Uterus (tissue), 3 donors: ENCODE measurements at regions not wholly inside any gene's neighbourhood (a gene's known extent, or its start where the extent isn't known, plus 50 kb on each side); places are given as distances from the start of the nearest gene placed in this dataset.

Experiments used
- DNase-seq, 2 donors: peaks; one replicate each; pipeline ENCODE4 v3.0.0-alpha.2; 2019 to 2020
- H3K27ac ChIP-seq, 2 donors: fragments of 200-600 bp; sonication (generic); 1 replicate in 1 of 2; 2 replicates in 1 of 2; pipeline ENCODE4 v1.5.1; 2016 to 2018
- H3K27me3 ChIP-seq, 2 donors: fragments of 200-600 bp; sonication (generic); one replicate each; pipeline ENCODE4 v1.5.1; 2018 to 2019; ENCODE audit warnings: control low read depth in 1 of 2
- H3K36me3 ChIP-seq, 2 donors: fragments of 200-600 bp; sonication (generic); one replicate each; pipeline ENCODE4 v1.5.1; 2019; ENCODE audit warnings: control low read depth in 1 of 2
- H3K4me1 ChIP-seq, 2 donors: fragments of 200-600 bp; sonication (generic); one replicate each; pipeline ENCODE4 v1.5.1; 2018 to 2019; ENCODE audit warnings: control low read depth in 1 of 2
- H3K4me3 ChIP-seq, 2 donors: fragments of 200-600 bp; sonication (generic); 1 replicate in 1 of 2; 2 replicates in 1 of 2; pipeline ENCODE4 v1.5.1; 2018 to 2019; ENCODE audit warnings: mild to moderate bottlenecking in 1 of 2
- H3K9me3 ChIP-seq, 2 donors: fragments of 200-600 bp; sonication (generic); one replicate each; pipeline ENCODE4 v1.5.1; 2019; ENCODE audit warnings: control low read depth in 1 of 2
- POLR2A ChIP-seq, 2 donors: fragments of 450-650 bp; IDR thresholded peaks; one replicate each; pipeline ENCODE4 v1.6.1; 2016; ENCODE audit warnings: antibody characterized with exemption in 2 of 2, mild to moderate bottlenecking in 1 of 2, moderate library complexity in 1 of 2
- intact Hi-C: fragments of 100-400 bp; cut with DNase I; formaldehyde crosslinking; loops from one replicate; pipeline ENCODE4 v1.15.1; 2023; ENCODE audit warnings: low total_unique reads
- TF ChIP-seq, protein P1 (sequence below), 4 experiments: fragments of 200-600 bp in 2 of 4; fragments of 450-650 bp in 2 of 4; sonication (generic) in 2 of 4; IDR thresholded peaks; one replicate each; pipeline ENCODE4 v1.5.1; 2016 to 2019; ENCODE audit warnings: antibody characterized with exemption in 4 of 4, mild to moderate bottlenecking in 2 of 4, moderate library complexity in 1 of 4
- donor health status: DM: yes; HTN: yes; CAD: no.

DNA sequence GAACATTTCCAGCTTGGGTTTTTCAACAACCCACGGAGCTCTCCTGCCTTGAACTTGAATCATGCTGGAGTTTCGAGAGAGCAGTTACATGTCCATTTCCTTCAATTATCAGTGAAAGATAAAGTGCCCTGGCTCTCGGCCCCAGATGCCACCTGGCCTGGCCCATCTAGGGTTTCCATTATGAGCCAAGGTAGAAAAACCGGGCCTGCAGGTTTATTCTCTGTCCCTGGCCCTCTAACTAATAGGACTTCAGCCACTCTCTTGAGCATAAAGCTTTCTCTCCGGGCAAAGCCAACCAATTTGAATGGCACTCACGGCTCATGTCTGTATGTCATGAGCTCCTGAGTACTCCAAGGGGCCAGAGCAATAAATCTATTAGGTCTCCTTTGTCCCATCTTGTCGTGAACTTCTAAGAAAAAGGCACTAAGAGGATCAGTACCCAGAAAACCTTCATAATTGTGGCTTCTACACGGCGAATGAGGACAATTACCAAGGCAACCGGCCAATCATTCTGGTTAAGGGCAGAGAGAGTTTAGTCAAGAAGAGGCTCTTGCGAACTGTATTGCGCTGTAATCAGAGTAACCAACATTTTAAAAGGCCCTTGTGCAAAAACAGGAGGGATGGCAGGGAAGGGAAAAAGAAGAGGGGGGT is 392.3 kb downstream of the MED13L start:
- DNase-seq, result no peak

DNA sequence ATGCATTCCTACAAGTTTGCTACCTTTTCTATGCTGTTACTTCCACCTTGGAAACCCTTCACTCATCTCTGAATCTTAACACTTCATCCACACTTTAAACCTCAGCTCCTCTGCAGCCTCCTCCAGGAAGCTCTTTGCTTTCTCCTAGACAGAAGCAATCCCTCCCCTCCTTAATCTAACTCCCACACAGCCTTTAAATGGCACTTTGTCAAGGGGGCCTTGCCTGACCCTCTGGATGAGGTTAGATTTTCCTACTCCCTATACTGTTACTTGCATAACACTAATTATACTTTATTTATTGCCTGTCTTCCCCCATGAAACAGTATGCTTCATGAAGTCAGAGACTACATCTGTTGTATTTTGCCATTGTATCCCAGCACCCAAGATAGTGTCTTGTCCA is 394.6 kb downstream of the MED13L start:
- H3K9me3 ChIP-seq, result no peaks in the 10 kb centered on the region
- no peaks in the 10 kb centered on the region for H3K27me3 ChIP-seq
- no peak for DNase-seq
- no peaks in the 10 kb centered on the region for H3K4me1 ChIP-seq
- no peak overlapping the region for H3K27ac ChIP-seq
- intact Hi-C loops, result no loop called here
- no peak for TF ChIP-seq POLR2A (IDR thresholded peaks at IDR 0.05)
- H3K4me3 ChIP-seq, result no peak overlapping the region
- H3K36me3 ChIP-seq, result no peaks in the 10 kb centered on the region

More for the DNA sequence above, 392.3 kb downstream of the MED13L start:
- H3K4me3 ChIP-seq, result no peak overlapping the region
- intact Hi-C loops, result no loop called here
- H3K4me1 ChIP-seq, result no peaks in the 10 kb centered on the region
- no peaks in the 10 kb centered on the region for H3K9me3 ChIP-seq
- no peak overlapping the region for H3K27ac ChIP-seq
- no peaks in the 10 kb centered on the region for H3K27me3 ChIP-seq
- TF ChIP-seq, protein P1, sequence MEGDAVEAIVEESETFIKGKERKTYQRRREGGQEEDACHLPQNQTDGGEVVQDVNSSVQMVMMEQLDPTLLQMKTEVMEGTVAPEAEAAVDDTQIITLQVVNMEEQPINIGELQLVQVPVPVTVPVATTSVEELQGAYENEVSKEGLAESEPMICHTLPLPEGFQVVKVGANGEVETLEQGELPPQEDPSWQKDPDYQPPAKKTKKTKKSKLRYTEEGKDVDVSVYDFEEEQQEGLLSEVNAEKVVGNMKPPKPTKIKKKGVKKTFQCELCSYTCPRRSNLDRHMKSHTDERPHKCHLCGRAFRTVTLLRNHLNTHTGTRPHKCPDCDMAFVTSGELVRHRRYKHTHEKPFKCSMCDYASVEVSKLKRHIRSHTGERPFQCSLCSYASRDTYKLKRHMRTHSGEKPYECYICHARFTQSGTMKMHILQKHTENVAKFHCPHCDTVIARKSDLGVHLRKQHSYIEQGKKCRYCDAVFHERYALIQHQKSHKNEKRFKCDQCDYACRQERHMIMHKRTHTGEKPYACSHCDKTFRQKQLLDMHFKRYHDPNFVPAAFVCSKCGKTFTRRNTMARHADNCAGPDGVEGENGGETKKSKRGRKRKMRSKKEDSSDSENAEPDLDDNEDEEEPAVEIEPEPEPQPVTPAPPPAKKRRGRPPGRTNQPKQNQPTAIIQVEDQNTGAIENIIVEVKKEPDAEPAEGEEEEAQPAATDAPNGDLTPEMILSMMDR (IDR thresholded peaks at IDR 0.05), result no peak
- no peak for TF ChIP-seq POLR2A (IDR thresholded peaks at IDR 0.05)
- no peaks in the 10 kb centered on the region for H3K36me3 ChIP-seq

DNA sequence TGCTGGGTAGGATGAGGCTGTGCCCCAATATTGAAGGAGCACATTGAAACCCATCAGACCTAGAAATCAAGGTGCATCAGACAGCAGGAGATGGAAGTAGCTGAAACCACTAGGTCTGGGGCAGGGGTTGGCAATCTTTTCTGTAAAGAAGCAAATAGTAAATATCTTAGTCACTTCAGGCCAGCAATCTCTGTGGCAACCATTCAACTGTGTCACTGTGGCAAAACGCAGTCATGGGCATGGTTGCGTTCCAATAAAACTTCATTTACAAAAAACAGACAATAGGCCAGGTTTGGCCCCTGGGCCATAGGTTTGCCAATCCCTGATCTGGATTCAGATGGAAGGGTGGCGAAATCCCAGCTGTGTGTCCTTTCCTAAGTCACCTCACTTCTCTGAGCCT is 397.3 kb downstream of the MED13L start:
- Histone ChIP-seq H3K4me1 (no peaks in the 10 kb centered on the region), H3K36me3 (no peaks in the 10 kb centered on the region), H3K9me3 (no peaks in the 10 kb centered on the region), H3K27me3 (no peaks in the 10 kb centered on the region), H3K27ac (no peak overlapping the region), H3K4me3 (no peak overlapping the region)
- intact Hi-C loops, result no loop called here
- TF ChIP-seq, protein P1 (IDR thresholded peaks at IDR 0.05), result no peak
- no peak for TF ChIP-seq POLR2A (IDR thresholded peaks at IDR 0.05)
- DNase-seq, result no peak

DNA sequence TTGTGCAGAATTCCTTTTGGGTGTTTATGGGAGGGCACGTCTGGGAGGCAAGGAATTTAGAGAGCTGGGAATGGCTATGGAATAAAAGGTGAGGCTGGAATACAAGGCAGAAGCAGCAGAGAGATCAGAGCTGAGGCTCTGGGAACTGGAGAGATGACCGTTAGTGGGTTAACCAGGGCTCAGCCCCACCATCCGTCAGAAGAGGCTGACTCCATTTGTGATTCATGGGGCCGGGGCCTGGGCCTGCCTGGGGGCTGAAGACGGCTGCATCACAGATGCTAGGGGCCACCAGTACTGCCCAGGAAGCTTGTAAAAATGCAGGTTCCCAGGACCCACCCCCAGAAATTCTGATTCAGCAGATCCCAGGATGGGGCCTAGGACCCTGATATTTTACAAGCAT is 398.1 kb downstream of the MED13L start:
- intact Hi-C loops, result no loop called here
- no peak overlapping the region for H3K4me3 ChIP-seq
- no peaks in the 10 kb centered on the region for H3K27me3 ChIP-seq
- TF ChIP-seq, protein P1 (IDR thresholded peaks at IDR 0.05), result no peak
- no peak for TF ChIP-seq POLR2A (IDR thresholded peaks at IDR 0.05)
- H3K36me3 ChIP-seq, result no peaks in the 10 kb centered on the region
- no peaks in the 10 kb centered on the region for H3K4me1 ChIP-seq
- H3K27ac ChIP-seq, result no peak overlapping the region
- H3K9me3 ChIP-seq, result no peaks in the 10 kb centered on the region
- DNase-seq, result no peak

DNA sequence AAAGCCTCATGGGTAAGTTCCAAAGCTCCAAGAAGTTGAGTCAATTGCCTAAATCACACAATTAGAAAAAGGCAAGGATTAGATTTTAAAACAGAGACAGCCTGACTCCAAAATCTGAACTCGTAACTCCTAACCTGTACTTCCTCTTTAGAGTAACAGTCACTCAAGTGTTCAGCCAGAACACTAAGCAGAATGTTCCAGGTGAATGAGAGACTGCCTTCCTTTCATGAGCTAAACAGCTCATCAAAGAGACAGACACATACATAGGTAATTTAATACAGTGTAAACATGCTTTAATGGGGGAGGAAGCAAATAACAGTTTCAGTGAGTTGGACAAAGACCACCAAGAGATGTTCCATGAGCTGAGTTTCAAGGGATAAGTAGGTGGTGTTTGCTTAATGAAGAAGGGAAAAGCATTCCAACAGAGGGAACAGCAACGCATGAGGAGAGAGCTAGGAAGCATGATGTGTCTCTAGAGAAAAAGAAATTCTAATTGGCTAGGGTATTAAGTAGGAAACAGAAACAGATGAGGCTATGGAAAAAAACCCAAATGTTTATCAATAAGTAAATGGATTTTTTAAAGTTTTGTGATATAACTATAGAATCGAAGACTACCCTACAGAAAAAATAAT is 403.9 kb downstream of the MED13L start:
- H3K4me3 ChIP-seq, result no peak overlapping the region
- H3K36me3 ChIP-seq, result no peaks in the 10 kb centered on the region
- no peak for DNase-seq
- intact Hi-C loops, result no loop called here
- TF ChIP-seq, protein P1 (IDR thresholded peaks at IDR 0.05), result no peak
- no peak for TF ChIP-seq POLR2A (IDR thresholded peaks at IDR 0.05)
- H3K27me3 ChIP-seq, result no peaks in the 10 kb centered on the region
- no peak overlapping the region for H3K27ac ChIP-seq
- H3K9me3 ChIP-seq, result no peaks in the 10 kb centered on the region
- H3K4me1 ChIP-seq, result no peaks in the 10 kb centered on the region
